ENCODE measurements at regions not wholly inside any gene's neighbourhood (a gene's known extent, or its start where the extent isn't known, plus 50 kb on each side); places are given as distances from the start of the nearest gene placed in this dataset.

DNA sequence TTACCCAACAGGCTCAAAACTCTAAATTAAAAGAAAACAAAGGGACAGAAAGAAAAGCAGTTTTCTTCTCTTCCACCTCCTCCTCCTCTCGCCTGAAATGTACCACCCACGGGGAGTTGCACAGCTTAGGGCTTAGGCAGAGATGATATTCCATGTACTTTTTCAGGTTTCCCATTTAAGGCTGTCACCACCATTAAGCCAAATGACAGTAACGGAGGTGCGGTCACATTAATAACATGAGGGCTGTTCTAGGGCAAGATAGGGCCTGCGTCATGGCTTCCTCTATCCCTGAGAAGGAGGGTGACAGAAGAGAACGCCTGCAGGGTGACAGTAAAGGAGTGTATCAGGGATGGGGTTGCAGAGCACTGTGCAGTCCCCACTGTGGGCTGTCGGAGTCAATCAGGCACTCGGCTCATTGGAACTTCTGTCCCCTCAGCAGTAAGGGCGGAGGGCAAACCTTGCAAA, 51.7 kb upstream of the TJP1 start:
- no TSS peak for BruUV-seq (replicated peaks)

DNA sequence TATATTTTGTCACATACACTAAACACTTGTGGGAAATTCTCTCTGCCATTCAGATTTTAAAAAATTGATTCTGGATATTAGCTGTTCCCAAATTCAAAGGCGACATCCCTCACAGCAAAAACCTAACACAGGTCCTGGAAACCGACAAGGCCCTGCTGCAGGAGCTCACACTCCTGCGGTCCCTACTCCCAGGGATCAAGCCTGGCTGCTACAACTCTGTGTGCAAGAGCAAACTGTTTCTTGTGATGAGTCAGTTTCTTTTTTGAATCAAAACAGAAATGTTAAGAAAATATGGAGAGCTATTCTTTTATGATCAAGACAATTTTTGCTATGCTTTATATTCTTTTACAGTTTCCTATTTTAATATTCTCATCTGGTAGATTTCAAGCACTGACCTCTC, 51.0 kb upstream of the TJP1 start:
- H3K27me3 ChIP-seq (replicated peaks; ENCODE audit: control insufficient read depth, insufficient read depth, low read length) = no peaks in the 10 kb centered on the region
- CTCF ChIA-PET = interaction anchor here (1.0 kb wide), 1 partner anchor 52 kb away, joined by 4 read pairs; no protein-coding TSS in a partner anchor
- TF ChIP-seq, protein P1, sequence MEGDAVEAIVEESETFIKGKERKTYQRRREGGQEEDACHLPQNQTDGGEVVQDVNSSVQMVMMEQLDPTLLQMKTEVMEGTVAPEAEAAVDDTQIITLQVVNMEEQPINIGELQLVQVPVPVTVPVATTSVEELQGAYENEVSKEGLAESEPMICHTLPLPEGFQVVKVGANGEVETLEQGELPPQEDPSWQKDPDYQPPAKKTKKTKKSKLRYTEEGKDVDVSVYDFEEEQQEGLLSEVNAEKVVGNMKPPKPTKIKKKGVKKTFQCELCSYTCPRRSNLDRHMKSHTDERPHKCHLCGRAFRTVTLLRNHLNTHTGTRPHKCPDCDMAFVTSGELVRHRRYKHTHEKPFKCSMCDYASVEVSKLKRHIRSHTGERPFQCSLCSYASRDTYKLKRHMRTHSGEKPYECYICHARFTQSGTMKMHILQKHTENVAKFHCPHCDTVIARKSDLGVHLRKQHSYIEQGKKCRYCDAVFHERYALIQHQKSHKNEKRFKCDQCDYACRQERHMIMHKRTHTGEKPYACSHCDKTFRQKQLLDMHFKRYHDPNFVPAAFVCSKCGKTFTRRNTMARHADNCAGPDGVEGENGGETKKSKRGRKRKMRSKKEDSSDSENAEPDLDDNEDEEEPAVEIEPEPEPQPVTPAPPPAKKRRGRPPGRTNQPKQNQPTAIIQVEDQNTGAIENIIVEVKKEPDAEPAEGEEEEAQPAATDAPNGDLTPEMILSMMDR (IDR thresholded peaks at IDR 0.05; ENCODE audit: insufficient read depth in 1 of 2, low read depth in 1 of 2, low read length in 1 of 2, severe bottlenecking in 1 of 2, unreplicated experiment in 1 of 2) = no peak
- Mint-ChIP-seq H3K9me3 (ENCODE audit: unreplicated experiment) (no peaks in the 10 kb centered on the region), H3K27ac (ENCODE audit: unreplicated experiment) (no peak overlapping the region), H3K36me3 (ENCODE audit: insufficient read depth, unreplicated experiment) (no peaks in the 10 kb centered on the region), H3K4me3 (ENCODE audit: unreplicated experiment) (no peak overlapping the region), H3K27me3 (ENCODE audit: insufficient read depth, unreplicated experiment) (no peaks in the 10 kb centered on the region), H3K4me1 (ENCODE audit: low read depth, unreplicated experiment) (peaks cover 20% of the 10 kb centered on the region)
- H3K36me3 ChIP-seq (ENCODE audit: control insufficient read depth, insufficient read depth, low read length) = no peaks in the 10 kb centered on the region
- POLR2A ChIA-PET = interaction anchor here (0.6 kb wide), 1 partner anchor 16 kb away, joined by 3 read pairs; no protein-coding TSS in a partner anchor
- peaks cover 14% of the 10 kb centered on the region for H3K4me1 ChIP-seq
- no peaks in the 10 kb centered on the region for H3K9me3 ChIP-seq
- no peak overlapping the region for H3K4me3 ChIP-seq (ENCODE audit: low read depth, low read length)
- no TSS peak for BruUV-seq (replicated peaks)
- intact Hi-C loops (cut with micrococcal nuclease; ENCODE audit: unreplicated experiment) = no loop called here
- no peak for DNase-seq

More for the DNA sequence above, 51.7 kb upstream of the TJP1 start:
- ChIA-PET CTCF (interaction anchor here (1.0 kb wide), 1 partner anchor 52 kb away, joined by 4 read pairs; no protein-coding TSS in a partner anchor), POLR2A (interaction anchor here (0.6 kb wide), 1 partner anchor 17 kb away, joined by 3 read pairs; no protein-coding TSS in a partner anchor)
- intact Hi-C loops (cut with micrococcal nuclease; ENCODE audit: unreplicated experiment) = no loop called here
- Mint-ChIP-seq H3K9me3 (ENCODE audit: unreplicated experiment) (no peaks in the 10 kb centered on the region), H3K27me3 (ENCODE audit: insufficient read depth, unreplicated experiment) (no peaks in the 10 kb centered on the region), H3K27ac (ENCODE audit: unreplicated experiment) (no peak overlapping the region), H3K36me3 (ENCODE audit: insufficient read depth, unreplicated experiment) (no peaks in the 10 kb centered on the region), H3K4me1 (ENCODE audit: low read depth, unreplicated experiment) (peaks cover 20% of the 10 kb centered on the region), H3K4me3 (ENCODE audit: unreplicated experiment) (no peak overlapping the region)
- Histone ChIP-seq H3K4me1 (peaks cover 14% of the 10 kb centered on the region), H3K9me3 (no peaks in the 10 kb centered on the region), H3K27me3 (replicated peaks; ENCODE audit: control insufficient read depth, insufficient read depth, low read length) (no peaks in the 10 kb centered on the region), H3K36me3 (ENCODE audit: control insufficient read depth, insufficient read depth, low read length) (no peaks in the 10 kb centered on the region), H3K4me3 (ENCODE audit: low read depth, low read length) (no peak overlapping the region)
- TF ChIP-seq, protein P1 (IDR thresholded peaks at IDR 0.05; ENCODE audit: insufficient read depth in 1 of 2, low read depth in 1 of 2, low read length in 1 of 2, severe bottlenecking in 1 of 2, unreplicated experiment in 1 of 2) = no peak
- no peak for DNase-seq

DNA sequence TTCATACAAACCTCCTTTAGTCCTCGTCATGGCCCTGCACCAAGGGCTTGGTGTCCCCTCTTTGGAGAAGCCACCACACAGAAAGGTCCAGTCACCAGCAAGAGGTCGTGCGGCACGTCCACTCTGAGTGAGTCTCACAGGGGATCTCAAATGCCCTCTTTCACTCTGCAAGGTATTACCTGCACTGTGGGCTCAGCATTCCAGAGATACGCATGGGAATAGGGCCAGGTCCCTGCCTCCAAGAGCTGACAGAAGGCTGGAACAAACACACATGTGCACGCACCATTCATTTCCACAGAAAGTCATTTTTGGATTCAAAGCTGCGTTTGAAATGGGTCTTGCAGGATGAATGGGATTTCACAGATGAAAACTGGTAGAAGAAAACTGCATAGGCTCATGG, 50.4 kb upstream of the TJP1 start:
- H3K4me3 Mint-ChIP-seq (ENCODE audit: unreplicated experiment) = no peak overlapping the region
- Histone ChIP-seq H3K9me3 (no peaks in the 10 kb centered on the region), H3K4me3 (ENCODE audit: low read depth, low read length) (no peak overlapping the region), H3K27me3 (replicated peaks; ENCODE audit: control insufficient read depth, insufficient read depth, low read length) (no peaks in the 10 kb centered on the region), H3K36me3 (ENCODE audit: control insufficient read depth, insufficient read depth, low read length) (no peaks in the 10 kb centered on the region), H3K4me1 (peaks cover 14% of the 10 kb centered on the region)
- no peak overlapping the region for H3K27ac Mint-ChIP-seq (ENCODE audit: unreplicated experiment)
- H3K4me1 Mint-ChIP-seq (ENCODE audit: low read depth, unreplicated experiment) = peaks cover 20% of the 10 kb centered on the region
- no peaks in the 10 kb centered on the region for H3K27me3 Mint-ChIP-seq (ENCODE audit: insufficient read depth, unreplicated experiment)
- no TSS peak for BruUV-seq (replicated peaks)
- intact Hi-C loops (cut with micrococcal nuclease; ENCODE audit: unreplicated experiment) = no loop called here
- no peak for DNase-seq
- CTCF ChIA-PET = no interaction called here
- POLR2A ChIA-PET = no interaction called here
- H3K9me3 Mint-ChIP-seq (ENCODE audit: unreplicated experiment) = no peaks in the 10 kb centered on the region
- H3K36me3 Mint-ChIP-seq (ENCODE audit: insufficient read depth, unreplicated experiment) = no peaks in the 10 kb centered on the region
- TF ChIP-seq, protein P1 (IDR thresholded peaks at IDR 0.05; ENCODE audit: insufficient read depth in 1 of 2, low read depth in 1 of 2, low read length in 1 of 2, severe bottlenecking in 1 of 2, unreplicated experiment in 1 of 2) = no peak
